CD8-positive, alpha-beta memory T cell (primary cell): ENCODE measurements at regions not wholly inside any gene's neighbourhood (a gene's known extent, or its start where the extent isn't known, plus 50 kb on each side); places are given as distances from the start of the nearest gene placed in this dataset.

Source experiments
- CTCF ChIA-PET: fragments of 350-600 bp; sonication (Branson Sonifier 250); formaldehyde crosslinking; loops from one replicate; lab custom pipeline; 2021; ENCODE audit warnings: antibody characterized with exemption; lab: Charles Lee
- POLR2A ChIA-PET: fragments of 350-600 bp; sonication (Branson Sonifier 250); formaldehyde crosslinking; loops from one replicate; lab custom pipeline; 2021; ENCODE audit warnings: antibody characterized with exemption; lab: Charles Lee
- DNase-seq, 5 donors: peaks; one replicate each; pipeline versions ENCODE4 v3.0.0 to v3.0.0-alpha.2; 2020 to 2022; ENCODE audit warnings: mixed read lengths in 1 of 5
- H3K27ac ChIP-seq: one replicate; pipeline ENCODE4 v1.7.0; 2013; ENCODE audit warnings: low read depth, mild to moderate bottlenecking, low read length, moderate library complexity
- H3K27me3 ChIP-seq: 2 replicates; pipeline ENCODE4 v1.7.0; 2013; ENCODE audit warnings: low read length, mild to moderate bottlenecking; ENCODE audit not compliant: insufficient read depth, poor library complexity, severe bottlenecking
- H3K36me3 ChIP-seq: 2 replicates; pipeline ENCODE4 v1.7.0; 2013; ENCODE audit warnings: mild to moderate bottlenecking, low read length, moderate library complexity; ENCODE audit not compliant: insufficient read depth
- H3K4me1 ChIP-seq: 2 replicates; pipeline ENCODE4 v1.7.0; 2013; ENCODE audit warnings: mild to moderate bottlenecking, low read length, moderate library complexity; ENCODE audit not compliant: insufficient read depth
- H3K4me3 ChIP-seq: 2 replicates; pipeline ENCODE4 v1.7.0; 2013; ENCODE audit warnings: mild to moderate bottlenecking, low read length
- H3K9me3 ChIP-seq: 2 replicates; pipeline ENCODE4 v1.7.0; 2013; ENCODE audit warnings: mild to moderate bottlenecking, low read length
- H3K27ac Mint-ChIP-seq, 8 donors: one replicate each; pipeline ENCODE4 v1.8.0; 2020 to 2021; ENCODE audit warnings: mixed read lengths in 8 of 8, mild to moderate bottlenecking in 6 of 8, inconsistent platforms in 3 of 8, moderate library complexity in 3 of 8
- H3K27me3 Mint-ChIP-seq, 2 donors: one replicate each; pipeline ENCODE4 v1.8.0; 2020 to 2021; ENCODE audit warnings: mixed read lengths in 2 of 2, mild to moderate bottlenecking in 1 of 2, moderate library complexity in 1 of 2
- H3K36me3 Mint-ChIP-seq, 3 donors: one replicate each; pipeline ENCODE4 v1.8.0; 2020 to 2021; ENCODE audit warnings: mixed read lengths in 3 of 3, inconsistent platforms in 1 of 3, mild to moderate bottlenecking in 1 of 3
- H3K4me1 Mint-ChIP-seq, 3 donors: one replicate each; pipeline ENCODE4 v1.8.0; 2020 to 2021; ENCODE audit warnings: mixed read lengths in 3 of 3, inconsistent platforms in 1 of 3, mild to moderate bottlenecking in 1 of 3
- H3K4me3 Mint-ChIP-seq, 7 donors: one replicate each; pipeline ENCODE4 v1.8.0; 2020 to 2021; ENCODE audit warnings: mixed read lengths in 7 of 7, mild to moderate bottlenecking in 6 of 7, moderate library complexity in 4 of 7, inconsistent platforms in 2 of 7
- H3K9me3 Mint-ChIP-seq, 5 donors: one replicate each; pipeline ENCODE4 v1.8.0; 2020 to 2022; ENCODE audit warnings: mixed read lengths in 5 of 5, mild to moderate bottlenecking in 3 of 5, moderate library complexity in 2 of 5, inconsistent platforms in 1 of 5

GRCh38 chr18:77619525-77619924 is 369.9 kb downstream of the GALR1 start:
- no peaks in the 10 kb centered on the region for H3K4me1 ChIP-seq
- H3K27me3 Mint-ChIP-seq, result peaks cover 7 to 17% of the 10 kb centered on the region in 2 donors
- no peaks in the 10 kb centered on the region for H3K36me3 ChIP-seq
- no peaks in the 10 kb centered on the region for H3K27me3 ChIP-seq
- H3K9me3 ChIP-seq, result no peaks in the 10 kb centered on the region
- no peak overlapping the region for H3K4me3 ChIP-seq
- ChIA-PET POLR2A (no interaction called here), CTCF (no interaction called here)
- H3K9me3 Mint-ChIP-seq, result no peaks in the 10 kb centered on the region
- peaks cover 5 to 15% (median 14%) of the 10 kb centered on the region in 3 donors for H3K4me1 Mint-ChIP-seq
- no peak for DNase-seq
- no peak overlapping the region for H3K4me3 Mint-ChIP-seq
- H3K27ac ChIP-seq, result no peak overlapping the region
- no peak overlapping the region for H3K27ac Mint-ChIP-seq
- no peaks in the 10 kb centered on the region for H3K36me3 Mint-ChIP-seq

- H3K27me3 Mint-ChIP-seq, result peaks cover 5 to 10% of the 10 kb centered on the region in 2 donors
- no peaks in the 10 kb centered on the region for H3K36me3 ChIP-seq
- DNase-seq, result peak in 3 of 5 donors; percentile 6 to 26 (median 21)
- peak overlapping the region in 1 of 8 donors; percentile 11 for H3K27ac Mint-ChIP-seq
- H3K4me1 ChIP-seq, result no peaks in the 10 kb centered on the region
- H3K36me3 Mint-ChIP-seq, result no peaks in the 10 kb centered on the region
- H3K9me3 Mint-ChIP-seq, result no peaks in the 10 kb centered on the region
- H3K4me1 Mint-ChIP-seq, result peaks cover 5 to 15% (median 14%) of the 10 kb centered on the region in 3 donors
- ChIA-PET CTCF (no interaction called here), POLR2A (no interaction called here)
- H3K27ac ChIP-seq, result no peak overlapping the region
- H3K9me3 ChIP-seq, result no peaks in the 10 kb centered on the region
- peak overlapping the region; percentile 59 to 84 (median 78) for H3K4me3 Mint-ChIP-seq
- H3K4me3 ChIP-seq, result peak overlapping the region; percentile 26
- H3K27me3 ChIP-seq, result no peaks in the 10 kb centered on the region
Observed at GRCh38 chr18:77622009-77622692, 372.5 kb downstream of the GALR1 start.

- DNase-seq, result no peak
- no peaks in the 10 kb centered on the region for H3K9me3 Mint-ChIP-seq
- no peaks in the 10 kb centered on the region for H3K36me3 ChIP-seq
- H3K4me3 ChIP-seq, result no peak overlapping the region
- POLR2A ChIA-PET, result no interaction called here
- peaks cover 16 to 53% of the 10 kb centered on the region in 2 donors for H3K27me3 Mint-ChIP-seq
- CTCF ChIA-PET, result no interaction called here
- H3K4me1 ChIP-seq, result no peaks in the 10 kb centered on the region
- no peaks in the 10 kb centered on the region for H3K9me3 ChIP-seq
- no peak overlapping the region for H3K27ac Mint-ChIP-seq
- no peak overlapping the region for H3K27ac ChIP-seq
- H3K4me1 Mint-ChIP-seq, result no peaks in the 10 kb centered on the region
- peaks cover 5% of the 10 kb centered on the region for H3K27me3 ChIP-seq
- H3K4me3 Mint-ChIP-seq, result no peak overlapping the region
- peaks cover 0 to 1% (median 0%) of the 10 kb centered on the region in 3 donors for H3K36me3 Mint-ChIP-seq
Observed at GRCh38 chr18:77632758-77633157, 383.1 kb downstream of the GALR1 start.

GRCh38 chr18:77634494-77634893 is 384.8 kb downstream of the GALR1 start:
- H3K4me1 ChIP-seq, result no peaks in the 10 kb centered on the region
- no peaks in the 10 kb centered on the region for H3K36me3 ChIP-seq
- H3K4me3 ChIP-seq, result no peak overlapping the region
- ChIA-PET POLR2A (no interaction called here), CTCF (no interaction called here)
- no peak for DNase-seq
- Mint-ChIP-seq H3K4me1 (no peaks in the 10 kb centered on the region), H3K27me3 (peaks cover 23 to 54% of the 10 kb centered on the region in 2 donors), H3K4me3 (no peak overlapping the region), H3K9me3 (no peaks in the 10 kb centered on the region), H3K27ac (no peak overlapping the region), H3K36me3 (peaks cover 0 to 1% (median 0%) of the 10 kb centered on the region in 3 donors)
- no peak overlapping the region for H3K27ac ChIP-seq
- peaks cover 5% of the 10 kb centered on the region for H3K27me3 ChIP-seq
- no peaks in the 10 kb centered on the region for H3K9me3 ChIP-seq

GRCh38 chr18:77635451-77635850 is 385.8 kb downstream of the GALR1 start:
- no peak overlapping the region for H3K27ac Mint-ChIP-seq
- no peak for DNase-seq
- CTCF ChIA-PET, result no interaction called here
- POLR2A ChIA-PET, result no interaction called here
- H3K27me3 Mint-ChIP-seq, result peaks cover 25 to 58% of the 10 kb centered on the region in 2 donors
- no peaks in the 10 kb centered on the region for H3K36me3 ChIP-seq
- no peak overlapping the region for H3K4me3 Mint-ChIP-seq
- H3K4me3 ChIP-seq, result no peak overlapping the region
- no peaks in the 10 kb centered on the region for H3K9me3 Mint-ChIP-seq
- no peaks in the 10 kb centered on the region for H3K4me1 Mint-ChIP-seq
- peaks cover 0 to 1% (median 0%) of the 10 kb centered on the region in 3 donors for H3K36me3 Mint-ChIP-seq
- H3K27ac ChIP-seq, result no peak overlapping the region
- no peaks in the 10 kb centered on the region for H3K4me1 ChIP-seq
- H3K27me3 ChIP-seq, result peaks cover 5% of the 10 kb centered on the region
- no peaks in the 10 kb centered on the region for H3K9me3 ChIP-seq

- Histone ChIP-seq H3K4me1 (no peaks in the 10 kb centered on the region), H3K27me3 (peaks cover 5% of the 10 kb centered on the region), H3K9me3 (no peaks in the 10 kb centered on the region), H3K36me3 (no peaks in the 10 kb centered on the region), H3K4me3 (no peak overlapping the region), H3K27ac (no peak overlapping the region)
- H3K4me1 Mint-ChIP-seq, result no peaks in the 10 kb centered on the region
- no peaks in the 10 kb centered on the region for H3K9me3 Mint-ChIP-seq
- CTCF ChIA-PET, result no interaction called here
- POLR2A ChIA-PET, result no interaction called here
- H3K4me3 Mint-ChIP-seq, result no peak overlapping the region
- no peak for DNase-seq
- H3K36me3 Mint-ChIP-seq, result peaks cover 0 to 1% (median 0%) of the 10 kb centered on the region in 3 donors
- no peak overlapping the region for H3K27ac Mint-ChIP-seq
- peaks cover 27 to 61% of the 10 kb centered on the region in 2 donors for H3K27me3 Mint-ChIP-seq
Observed at GRCh38 chr18:77635858-77636257, 386.2 kb downstream of the GALR1 start.

GRCh38 chr18:77645170-77645872 is 395.7 kb downstream of the GALR1 start:
- H3K27ac Mint-ChIP-seq, result peak overlapping the region in 1 of 8 donors; percentile 10
- ChIA-PET CTCF (no interaction called here), POLR2A (no interaction called here)
- H3K4me3 Mint-ChIP-seq, result no peak overlapping the region
- Histone ChIP-seq H3K4me3 (no peak overlapping the region), H3K36me3 (no peaks in the 10 kb centered on the region), H3K9me3 (no peaks in the 10 kb centered on the region), H3K27me3 (no peaks in the 10 kb centered on the region), H3K4me1 (no peaks in the 10 kb centered on the region), H3K27ac (no peak overlapping the region)
- H3K4me1 Mint-ChIP-seq, result no peaks in the 10 kb centered on the region
- H3K27me3 Mint-ChIP-seq, result peaks cover 8 to 20% of the 10 kb centered on the region in 2 donors
- DNase-seq, result no peak
- peaks cover 0 to 8% (median 4%) of the 10 kb centered on the region in 5 donors for H3K9me3 Mint-ChIP-seq
- no peaks in the 10 kb centered on the region for H3K36me3 Mint-ChIP-seq

GRCh38 chr18:77647472-77647871 is 397.8 kb downstream of the GALR1 start:
- no peaks in the 10 kb centered on the region for H3K27me3 ChIP-seq
- H3K4me3 ChIP-seq, result no peak overlapping the region
- H3K9me3 Mint-ChIP-seq, result peaks cover 0 to 8% (median 4%) of the 10 kb centered on the region in 5 donors
- H3K27ac Mint-ChIP-seq, result peak overlapping the region in 1 of 8 donors; percentile 0
- H3K27ac ChIP-seq, result no peak overlapping the region
- POLR2A ChIA-PET, result no interaction called here
- no peaks in the 10 kb centered on the region for H3K36me3 Mint-ChIP-seq
- CTCF ChIA-PET, result no interaction called here
- no peaks in the 10 kb centered on the region for H3K36me3 ChIP-seq
- H3K27me3 Mint-ChIP-seq, result peaks cover 1 to 27% of the 10 kb centered on the region in 2 donors
- no peak overlapping the region for H3K4me3 Mint-ChIP-seq
- no peaks in the 10 kb centered on the region for H3K4me1 ChIP-seq
- H3K4me1 Mint-ChIP-seq, result peaks cover 0 to 2% (median 0%) of the 10 kb centered on the region in 3 donors
- no peak for DNase-seq
- no peaks in the 10 kb centered on the region for H3K9me3 ChIP-seq
